Neural progenitor cell (in vitro differentiated cells): ENCODE measurements at regions not wholly inside any gene's neighbourhood (a gene's known extent, or its start where the extent isn't known, plus 50 kb on each side); places are given as distances from the start of the nearest gene placed in this dataset.

ENCODE experiments used
- DNase-seq: peaks from one replicate; pipeline ENCODE4 v3.0.0-alpha.2; 2016; ENCODE audit warnings: low spot score
- H2AFZ ChIP-seq: fragments of 200-600 bp; sonication (generic); replicated peaks from 2 replicates; pipeline ENCODE4 v1.6.1; 2016; ENCODE audit warnings: antibody characterized with exemption
- H3F3A ChIP-seq: fragments of 200-600 bp; sonication (generic); 2 replicates; pipeline ENCODE4 v1.6.1; 2016; ENCODE audit warnings: antibody characterized with exemption, low read depth
- H3K27ac ChIP-seq: fragments of 200-600 bp; sonication (generic); 2 replicates; pipeline ENCODE4 v1.5.1; 2016; ENCODE audit warnings: mild to moderate bottlenecking
- H3K27me3 ChIP-seq: fragments of 200-600 bp; sonication (generic); 2 replicates; pipeline ENCODE4 v1.6.1; 2016; ENCODE audit warnings: mild to moderate bottlenecking, moderate library complexity
- H3K36me3 ChIP-seq: fragments of 200-600 bp; sonication (generic); 2 replicates; pipeline ENCODE4 v1.5.1; 2016
- H3K4me1 ChIP-seq: fragments of 200-600 bp; sonication (generic); 2 replicates; pipeline ENCODE4 v1.6.1; 2016; ENCODE audit warnings: mixed run types
- H3K4me2 ChIP-seq: fragments of 200-600 bp; sonication (generic); 2 replicates; pipeline ENCODE4 v1.6.1; 2016
- H3K4me3 ChIP-seq: fragments of 200-600 bp; sonication (generic); 2 replicates; pipeline ENCODE4 v1.5.1; 2016
- H3K79me2 ChIP-seq: fragments of 200-600 bp; sonication (generic); 2 replicates; pipeline ENCODE4 v1.6.1; 2016; ENCODE audit warnings: low read depth
- H3K9ac ChIP-seq: fragments of 200-600 bp; sonication (generic); 2 replicates; pipeline ENCODE4 v1.6.1; 2016
- H3K9me3 ChIP-seq: fragments of 200-600 bp; sonication (generic); 2 replicates; pipeline ENCODE4 v1.5.1; 2016; ENCODE audit warnings: low read depth
- H4K20me1 ChIP-seq: fragments of 200-600 bp; sonication (generic); 2 replicates; pipeline ENCODE4 v1.6.1; 2016; ENCODE audit warnings: low read depth
- H3K27ac Mint-ChIP-seq: 3 replicates; pipeline ENCODE4 v1.8.0; 2021; ENCODE audit warnings: mixed read lengths
- H3K27me3 Mint-ChIP-seq: 2 replicates; pipeline ENCODE4 v1.8.0; 2022; ENCODE audit warnings: low read depth, mild to moderate bottlenecking, inconsistent platforms, moderate library complexity, mixed read lengths; ENCODE audit not compliant: insufficient read depth
- H3K36me3 Mint-ChIP-seq: 3 replicates; pipeline ENCODE4 v1.8.0; 2021; ENCODE audit warnings: mixed read lengths
- H3K4me1 Mint-ChIP-seq: 3 replicates; pipeline ENCODE4 v1.8.0; 2021; ENCODE audit warnings: mixed read lengths
- H3K4me3 Mint-ChIP-seq: 3 replicates; pipeline ENCODE4 v1.8.0; 2021; ENCODE audit warnings: mild to moderate bottlenecking, moderate library complexity, mixed read lengths
- H3K9me3 Mint-ChIP-seq: 3 replicates; pipeline ENCODE4 v1.8.0; 2020; ENCODE audit warnings: mixed read lengths
- CTCF ChIP-seq: fragments of 200-600 bp; sonication (generic); IDR thresholded peaks from 2 replicates; pipeline ENCODE4 v1.5.1; 2017; ENCODE audit warnings: antibody characterized with exemption, mild to moderate bottlenecking
- EZH2 ChIP-seq: fragments of 200-600 bp; sonication (generic); IDR thresholded peaks from 2 replicates; pipeline ENCODE4 v1.6.1; 2017; ENCODE audit warnings: antibody characterized with exemption, mild to moderate bottlenecking, moderate library complexity
- EZH2phosphoT487 ChIP-seq: fragments of 200-600 bp; sonication (generic); IDR thresholded peaks from 2 replicates; pipeline ENCODE4 v1.6.1; 2017; ENCODE audit warnings: antibody characterized with exemption

DNA sequence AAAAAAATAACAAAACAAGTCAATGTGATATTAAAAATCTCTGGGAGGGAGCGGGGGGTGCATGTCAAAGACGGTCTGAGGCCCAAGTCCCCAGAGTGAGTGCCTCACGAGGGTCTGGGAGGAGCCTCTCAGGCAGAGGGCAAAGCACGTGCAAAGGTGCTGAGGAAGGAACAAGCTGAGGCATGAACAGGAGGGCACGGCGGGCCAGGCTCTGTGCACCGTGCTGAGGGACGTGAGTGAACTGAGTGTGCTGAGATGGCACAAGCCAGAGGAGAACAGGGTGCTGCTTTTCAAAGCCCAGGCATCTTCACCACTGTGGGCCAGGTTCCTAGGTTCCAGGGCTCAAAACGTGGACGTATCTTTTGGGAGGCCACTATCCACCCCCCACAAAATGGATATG lies 142.1 kb upstream of the PHACTR3 start:
- Mint-ChIP-seq H3K4me3 (no peak overlapping the region), H3K27me3 (peaks cover 10% of the 10 kb centered on the region), H3K9me3 (no peaks in the 10 kb centered on the region), H3K36me3 (no peaks in the 10 kb centered on the region), H3K4me1 (peaks cover 7% of the 10 kb centered on the region), H3K27ac (no peak overlapping the region)
- no peaks in the 10 kb centered on the region for H3K9me3 ChIP-seq
- H3K79me2 ChIP-seq = no peaks in the 10 kb centered on the region
- no peaks in the 10 kb centered on the region for H3K36me3 ChIP-seq
- no peaks in the 10 kb centered on the region for H3F3A ChIP-seq
- H3K4me3 ChIP-seq = no peak overlapping the region
- H3K27ac ChIP-seq = no peak overlapping the region
- H3K9ac ChIP-seq = no peak overlapping the region
- DNase-seq = no peak
- no peaks in the 10 kb centered on the region for H3K4me1 ChIP-seq
- H4K20me1 ChIP-seq = no peaks in the 10 kb centered on the region
- no peaks in the 10 kb centered on the region for H3K27me3 ChIP-seq
- H2AFZ ChIP-seq = no peak overlapping the region
- no peak overlapping the region for H3K4me2 ChIP-seq
- no peak for TF ChIP-seq CTCF
- no peak for TF ChIP-seq EZH2
- TF ChIP-seq EZH2phosphoT487 = no peak

- no peaks in the 10 kb centered on the region for H3K9me3 Mint-ChIP-seq
- DNase-seq = no peak
- no peak overlapping the region for H2AFZ ChIP-seq
- no peak for TF ChIP-seq EZH2phosphoT487
- TF ChIP-seq CTCF = no peak
- TF ChIP-seq EZH2 = no peak
- no peaks in the 10 kb centered on the region for H3K9me3 ChIP-seq
- H3K4me3 ChIP-seq = no peak overlapping the region
- H3K4me1 Mint-ChIP-seq = peaks cover 16% of the 10 kb centered on the region
- H3K27me3 Mint-ChIP-seq = peaks cover 9% of the 10 kb centered on the region
- H3K27ac ChIP-seq = no peak overlapping the region
- H3K4me2 ChIP-seq = no peak overlapping the region
- H3K4me3 Mint-ChIP-seq = no peak overlapping the region
- no peaks in the 10 kb centered on the region for H3F3A ChIP-seq
- no peak overlapping the region for H3K9ac ChIP-seq
- no peaks in the 10 kb centered on the region for H3K36me3 ChIP-seq
- H4K20me1 ChIP-seq = no peaks in the 10 kb centered on the region
- no peak overlapping the region for H3K27ac Mint-ChIP-seq
- H3K79me2 ChIP-seq = no peaks in the 10 kb centered on the region
- H3K27me3 ChIP-seq = no peaks in the 10 kb centered on the region
- H3K4me1 ChIP-seq = no peaks in the 10 kb centered on the region
- H3K36me3 Mint-ChIP-seq = no peaks in the 10 kb centered on the region
Measured at GRCh38 chr20:59463541-59463940, 140.8 kb upstream of the PHACTR3 start.

DNA sequence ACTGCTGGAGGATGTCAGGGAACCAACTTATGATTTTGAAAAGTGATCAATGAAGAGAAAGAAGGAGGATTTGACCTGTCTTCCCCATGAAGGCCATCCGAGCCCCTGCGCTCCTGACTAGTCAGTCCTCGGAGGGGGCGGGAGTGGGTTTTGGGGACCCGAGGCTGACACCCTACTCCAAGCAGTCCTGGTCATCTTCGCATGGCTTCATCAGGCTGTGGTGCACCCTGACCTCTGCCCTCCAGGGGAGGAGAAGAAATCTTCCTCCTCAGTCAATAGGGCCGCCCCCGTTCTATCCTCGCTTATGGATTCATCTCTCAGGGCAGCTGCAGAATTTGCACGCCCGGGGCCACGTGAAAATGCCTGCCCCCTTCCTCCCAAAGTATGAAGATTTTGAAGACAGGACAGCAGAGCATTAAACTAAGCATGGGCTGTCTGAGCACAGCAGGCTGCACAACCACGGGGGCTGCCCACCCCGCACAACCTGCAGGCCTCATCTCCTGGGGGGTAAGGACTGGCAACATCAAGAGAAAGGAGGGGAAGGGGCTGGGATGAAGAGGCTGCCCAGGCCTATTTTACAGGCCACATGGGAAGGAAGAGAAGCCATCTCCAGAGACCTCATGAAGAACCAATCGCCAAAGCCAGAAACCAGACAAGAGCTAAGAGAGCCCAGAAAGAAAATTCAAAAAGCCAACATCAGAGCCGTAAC lies 138.1 kb upstream of the PHACTR3 start:
- Histone ChIP-seq H3K4me3 (no peak overlapping the region), H3K27ac (no peak overlapping the region), H4K20me1 (no peaks in the 10 kb centered on the region), H3K4me1 (peaks cover 14% of the 10 kb centered on the region), H3F3A (peaks cover 8% of the 10 kb centered on the region), H3K27me3 (no peaks in the 10 kb centered on the region), H3K9ac (no peak overlapping the region), H3K9me3 (no peaks in the 10 kb centered on the region), H3K4me2 (no peak overlapping the region), H3K36me3 (no peaks in the 10 kb centered on the region), H2AFZ (no peak overlapping the region), H3K79me2 (no peaks in the 10 kb centered on the region)
- H3K27me3 Mint-ChIP-seq = peaks cover 4% of the 10 kb centered on the region
- DNase-seq = no peak
- H3K4me1 Mint-ChIP-seq = peaks cover 23% of the 10 kb centered on the region
- H3K9me3 Mint-ChIP-seq = no peaks in the 10 kb centered on the region
- peak overlapping the region; percentile 46 for H3K27ac Mint-ChIP-seq
- no peaks in the 10 kb centered on the region for H3K36me3 Mint-ChIP-seq
- no peak overlapping the region for H3K4me3 Mint-ChIP-seq
- TF ChIP-seq EZH2phosphoT487 (no peak), EZH2 (no peak), CTCF (no peak)
